NCI-H446 (cell line): ENCODE measurements at regions not wholly inside any gene's neighbourhood (a gene's known extent, or its start where the extent isn't known, plus 50 kb on each side); places are given as distances from the start of the nearest gene placed in this dataset.

Experiments used
- DNase-seq, 2 experiments: peaks; one replicate each; lab custom pipeline; 2025; lab: John Stamatoyannopoulos, UW

GRCh38 chr1:224504297-224505041 lies 69.9 kb upstream of the WDR26 start:
- DNase-seq: no peak

DNA sequence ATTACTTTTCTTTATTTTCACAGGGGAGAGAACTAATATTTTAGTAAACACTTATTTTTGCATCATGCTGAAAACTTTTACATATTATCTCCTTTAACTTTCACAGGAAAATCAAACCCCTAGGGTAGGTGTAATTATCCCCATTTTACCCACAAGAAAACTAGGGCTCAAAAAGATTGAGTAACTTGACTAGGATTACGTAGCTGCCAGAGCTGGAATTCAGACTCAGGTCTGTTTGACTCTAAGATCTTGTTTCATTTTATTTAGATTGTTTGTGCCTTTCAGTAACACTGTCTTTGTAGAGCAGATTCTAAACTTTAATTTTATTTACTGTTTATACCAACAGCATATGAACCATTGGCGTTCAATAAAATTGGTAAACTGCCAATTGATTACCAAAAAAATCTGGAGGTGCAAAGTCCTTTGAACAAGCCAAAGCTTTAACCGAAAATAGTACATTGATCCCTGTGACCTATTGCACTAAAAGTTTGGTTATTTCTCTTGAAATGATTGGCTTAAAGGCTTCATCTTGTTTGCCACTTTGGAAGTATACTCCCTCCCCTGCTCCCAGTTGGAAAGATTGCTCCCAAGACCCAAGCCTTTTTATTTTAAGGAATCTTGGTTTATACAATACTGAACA lies 71.0 kb upstream of the WDR26 start:
- DNase-seq: no peak

DNA sequence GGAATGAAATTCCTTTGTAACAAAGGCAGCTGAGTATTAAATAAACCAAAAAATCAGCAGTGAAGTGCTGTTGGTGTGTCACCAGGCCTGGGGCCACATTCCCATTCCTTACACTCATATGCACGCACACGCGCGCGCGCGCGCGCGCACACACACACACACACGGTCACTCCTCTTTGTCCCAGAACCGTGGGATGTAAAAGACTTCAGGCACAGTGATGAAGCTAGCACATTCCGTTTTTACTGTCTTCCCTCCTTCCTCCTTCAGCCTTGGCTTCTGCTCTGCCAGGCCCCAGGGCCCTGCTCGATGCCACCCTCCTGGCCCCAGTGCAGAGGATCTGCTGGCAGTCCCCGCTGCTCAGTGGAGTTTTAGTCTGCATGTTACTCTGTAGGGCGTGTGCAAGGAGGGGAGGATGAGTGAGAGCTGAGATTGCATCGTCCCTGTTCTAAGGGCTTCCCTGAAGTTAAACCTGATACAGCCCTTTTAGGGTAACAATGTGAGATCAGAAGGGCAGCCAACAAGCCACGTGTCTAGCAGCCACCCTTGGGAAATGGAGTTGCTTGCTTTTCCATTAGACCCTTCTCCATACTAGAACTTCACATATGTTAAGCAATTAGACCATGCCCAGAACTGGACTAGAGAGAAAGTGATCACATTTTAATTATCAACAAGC lies 71.7 kb upstream of the WDR26 start:
- DNase-seq: no peak

DNA sequence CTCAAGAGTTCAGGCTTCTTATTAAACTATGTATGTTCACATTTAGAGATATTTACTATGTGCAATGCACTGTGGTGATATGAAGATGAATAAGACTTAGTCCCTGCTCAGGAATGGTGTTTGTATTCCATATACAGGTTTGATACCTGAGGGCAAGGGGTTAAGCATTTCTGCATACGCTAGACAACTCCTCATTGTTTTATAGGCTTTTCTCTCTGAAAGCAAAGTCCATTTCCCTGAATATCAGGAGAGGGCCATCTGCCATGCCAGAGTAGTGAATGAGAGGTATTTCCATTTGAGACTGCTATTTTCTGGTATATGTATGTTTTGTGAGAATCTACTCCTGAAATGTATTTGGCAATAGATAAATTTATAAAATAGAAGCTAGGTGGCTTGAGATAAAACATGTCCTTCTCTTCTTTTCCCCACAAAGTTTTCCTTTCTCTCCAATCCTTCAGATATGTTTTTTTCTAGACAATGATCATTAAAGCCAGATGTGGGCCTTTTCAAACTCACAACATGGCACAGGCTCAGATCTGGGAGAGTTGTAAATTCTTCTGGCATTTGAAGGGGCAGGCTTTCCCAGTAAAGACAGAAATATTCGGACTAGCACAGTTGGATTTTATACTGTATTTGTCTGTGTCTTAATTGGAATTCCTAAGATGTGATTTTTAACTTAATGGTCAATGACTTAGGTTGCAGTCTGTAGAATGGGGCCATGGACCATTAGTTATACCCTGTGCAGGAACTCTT lies 73.3 kb upstream of the WDR26 start:
- no peak for DNase-seq

GRCh38 chr1:224509907-224510306 lies 75.3 kb upstream of the WDR26 start:
- DNase-seq: no peak

- no peak for DNase-seq
Observed at GRCh38 chr1:224510880-224511645, 76.5 kb upstream of the WDR26 start.

- no peak for DNase-seq
Observed at GRCh38 chr1:224512600-224513151, 78.1 kb upstream of the WDR26 start.

- no peak for DNase-seq
Observed at GRCh38 chr1:224513383-224513782, 78.8 kb upstream of the WDR26 start.

DNA sequence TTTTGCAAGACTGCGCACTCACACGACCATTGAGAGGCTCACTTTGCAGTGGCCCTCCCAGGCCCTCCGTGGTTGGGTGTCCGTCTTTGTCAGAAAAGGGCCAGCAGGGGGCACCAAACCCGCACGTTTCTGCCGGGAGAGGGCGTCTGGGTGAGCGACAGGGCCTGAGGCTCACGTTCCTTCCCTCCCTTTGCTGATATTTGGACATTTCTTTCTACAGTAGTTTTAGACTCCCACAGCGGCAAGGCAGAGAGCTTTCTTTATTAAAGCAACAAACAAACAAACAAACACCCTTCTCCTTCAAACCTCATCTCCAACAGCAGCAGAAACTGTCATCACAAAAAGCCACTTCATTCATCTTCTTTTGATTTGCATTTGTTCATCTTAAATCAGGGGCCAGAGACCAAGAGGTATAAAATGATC lies 79.2 kb upstream of the WDR26 start:
- peak; percentile 71 to 85 for DNase-seq

- no peak for DNase-seq
Observed at GRCh38 chr1:224517171-224517570, 82.6 kb upstream of the WDR26 start.

- DNase-seq: no peak
Observed at GRCh38 chr1:224518528-224518927, 83.9 kb upstream of the WDR26 start.

- DNase-seq: no peak
Observed at GRCh38 chr1:224519874-224520273, 85.3 kb upstream of the WDR26 start.

DNA sequence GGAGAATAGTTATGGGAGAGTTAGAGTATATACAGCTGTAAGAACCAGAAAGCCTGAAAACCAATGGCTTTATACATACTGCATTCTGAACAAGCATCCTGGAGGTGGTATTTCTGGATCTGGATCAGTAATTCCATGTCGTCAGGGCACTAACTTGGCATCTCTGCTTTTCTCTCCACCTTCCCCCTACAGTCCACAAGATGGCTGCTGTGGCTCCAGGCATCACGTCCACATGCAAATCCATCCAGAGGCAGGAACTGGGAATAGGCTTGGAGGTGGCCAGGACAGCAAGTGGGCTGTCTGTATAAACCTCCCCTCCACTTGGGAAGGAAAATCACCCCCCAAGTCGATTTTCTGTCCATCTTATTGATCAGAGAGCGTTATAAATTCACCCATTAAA lies 86.2 kb upstream of the WDR26 start:
- no peak for DNase-seq

DNA sequence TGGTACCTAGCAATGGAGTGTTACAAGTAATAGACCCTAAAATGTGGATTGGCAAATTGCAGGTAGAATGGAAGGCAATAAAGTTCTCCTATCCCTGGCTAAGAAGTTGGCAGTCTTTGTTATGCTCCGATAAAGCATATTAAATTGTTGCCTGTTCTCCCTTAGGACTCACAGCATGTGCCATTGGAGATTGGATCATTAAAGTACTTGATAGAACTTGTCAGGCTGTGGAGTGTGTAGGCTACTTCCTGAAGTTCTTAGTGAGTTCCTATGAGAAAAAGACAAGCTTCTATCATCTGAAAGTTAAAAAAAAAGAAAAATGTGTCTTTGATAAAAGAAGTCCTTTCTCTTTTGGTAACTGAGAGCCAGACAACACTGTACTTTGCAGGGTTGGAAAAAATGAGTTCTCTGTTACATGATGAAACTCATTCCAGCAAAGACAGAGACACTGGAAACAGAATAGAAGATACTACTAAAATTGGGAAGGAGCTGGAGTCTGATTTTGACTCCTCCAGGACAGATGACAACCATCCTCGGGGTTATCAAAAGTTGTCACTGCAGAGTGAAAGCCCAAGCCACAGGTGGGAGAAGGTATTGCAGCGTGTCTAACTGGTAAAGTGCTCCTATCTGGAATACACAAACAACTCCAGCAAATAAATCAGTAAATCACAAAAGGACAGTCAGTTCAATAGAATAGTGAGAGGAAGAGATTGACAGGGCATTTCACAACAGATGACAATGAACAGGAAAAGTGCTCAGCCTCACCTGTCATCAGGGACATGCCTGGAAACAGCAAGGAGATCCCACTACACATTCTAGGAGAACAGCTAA lies 87.5 kb upstream of the WDR26 start:
- DNase-seq: no peak

DNA sequence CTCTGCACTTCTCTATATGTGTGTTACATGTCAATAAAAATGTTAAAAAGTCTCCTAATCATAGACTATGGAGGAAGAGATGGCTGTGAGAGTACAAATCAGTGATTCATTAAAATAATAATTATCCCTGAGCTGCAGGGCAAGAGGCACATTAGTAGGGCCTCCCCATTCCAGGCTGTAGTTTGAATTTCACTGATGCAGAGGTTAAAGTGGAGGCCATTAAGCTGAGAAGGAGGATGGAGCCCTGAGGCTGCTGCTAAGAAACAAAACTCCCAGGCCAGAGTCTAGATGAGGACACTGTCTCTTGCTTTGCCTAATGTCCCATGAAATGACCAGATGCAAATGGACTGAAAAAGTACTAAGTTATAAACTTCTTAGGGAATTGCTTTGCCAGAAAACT lies 89.1 kb upstream of the WDR26 start:
- DNase-seq: no peak

GRCh38 chr1:224524679-224525078 lies 90.1 kb upstream of the WDR26 start:
- no peak for DNase-seq

GRCh38 chr1:224525411-224526040 lies 90.6 kb upstream of the CNIH3 start:
- DNase-seq: no peak

GRCh38 chr1:224526771-224527170 lies 89.3 kb upstream of the CNIH3 start:
- no peak for DNase-seq

- no peak for DNase-seq
Observed at GRCh38 chr1:224528900-224529299, 87.2 kb upstream of the CNIH3 start.

- DNase-seq: no peak
Observed at GRCh38 chr1:224529844-224530243, 86.3 kb upstream of the CNIH3 start.
